ENCODE measurements at regions not wholly inside any gene's neighbourhood (a gene's known extent, or its start where the extent isn't known, plus 50 kb on each side); places are given as distances from the start of the nearest gene placed in this dataset.

DNA sequence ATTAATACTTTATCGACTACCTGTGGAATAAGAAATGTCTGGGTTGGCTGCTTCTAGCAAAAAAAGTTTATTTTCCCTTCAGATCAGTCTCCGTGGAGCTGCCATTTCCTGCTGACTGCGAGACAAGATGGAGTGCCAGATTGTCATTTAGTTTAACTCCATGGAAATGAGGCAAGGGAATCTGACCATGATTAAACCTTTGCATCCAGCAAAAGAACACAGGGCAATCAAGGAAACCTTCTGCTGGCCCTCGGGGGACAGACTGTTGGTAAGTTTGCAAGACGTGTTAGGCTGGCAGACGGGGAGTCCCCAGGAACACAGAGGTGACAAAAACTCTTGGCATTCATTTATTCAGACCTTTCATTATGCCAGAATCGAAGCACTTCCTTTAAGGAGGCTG lies 52.2 kb upstream of the SPACA1 start:
- peak; percentile 8 for DNase-seq

DNA sequence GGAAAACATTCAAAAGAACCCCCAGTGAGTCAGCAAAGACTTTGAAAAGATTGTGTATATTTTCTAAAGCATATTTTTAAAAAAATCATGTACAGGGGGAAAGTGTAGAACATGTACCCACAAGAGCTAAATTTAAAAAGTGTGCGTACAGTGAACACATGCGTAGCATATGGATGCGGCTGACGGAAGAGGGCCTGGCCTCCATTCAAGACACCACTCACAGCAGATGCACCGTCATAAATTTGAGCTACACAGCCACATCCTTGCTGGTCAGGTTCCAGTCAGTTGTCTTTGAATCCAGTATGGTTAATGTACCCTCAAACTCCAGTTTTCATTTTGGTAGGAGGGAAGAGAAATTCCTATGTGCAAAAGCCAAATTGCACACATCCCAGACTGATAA lies 54.3 kb upstream of the SPACA1 start:
- DNase-seq: peak; percentile 22

DNA sequence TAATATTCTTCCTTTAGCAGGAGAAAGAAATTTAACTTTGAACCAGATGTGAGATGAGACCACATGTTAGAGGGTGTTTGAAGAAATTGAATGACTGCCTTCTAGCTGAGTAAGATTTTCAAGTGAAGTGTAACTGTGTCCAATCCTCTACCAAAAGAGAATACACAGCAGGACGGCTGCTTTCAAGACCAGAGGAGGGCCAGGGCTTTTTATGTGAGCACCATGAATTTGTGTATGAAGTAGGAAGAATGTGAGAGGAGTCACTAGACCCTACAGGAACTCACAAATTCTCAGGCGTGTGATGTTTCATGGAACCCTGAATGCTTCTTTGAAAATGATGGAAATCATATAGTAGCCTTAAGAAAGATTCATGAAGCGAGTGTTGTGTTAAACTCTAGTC lies 56.8 kb upstream of the SPACA1 start:
- no peak for DNase-seq

GRCh38 chr6:87982134-87982533 lies 65.5 kb upstream of the SPACA1 start:
- no peak for DNase-seq

GRCh38 chr6:87979737-87980136 lies 67.9 kb upstream of the SPACA1 start:
- no peak for DNase-seq

GRCh38 chr6:87976616-87977015 lies 71.0 kb upstream of the SPACA1 start:
- DNase-seq: no peak

GRCh38 chr6:87975561-87975960 lies 72.1 kb upstream of the SPACA1 start:
- no peak for DNase-seq

GRCh38 chr6:87972279-87972678 lies 75.4 kb upstream of the SPACA1 start:
- DNase-seq: no peak

DNA sequence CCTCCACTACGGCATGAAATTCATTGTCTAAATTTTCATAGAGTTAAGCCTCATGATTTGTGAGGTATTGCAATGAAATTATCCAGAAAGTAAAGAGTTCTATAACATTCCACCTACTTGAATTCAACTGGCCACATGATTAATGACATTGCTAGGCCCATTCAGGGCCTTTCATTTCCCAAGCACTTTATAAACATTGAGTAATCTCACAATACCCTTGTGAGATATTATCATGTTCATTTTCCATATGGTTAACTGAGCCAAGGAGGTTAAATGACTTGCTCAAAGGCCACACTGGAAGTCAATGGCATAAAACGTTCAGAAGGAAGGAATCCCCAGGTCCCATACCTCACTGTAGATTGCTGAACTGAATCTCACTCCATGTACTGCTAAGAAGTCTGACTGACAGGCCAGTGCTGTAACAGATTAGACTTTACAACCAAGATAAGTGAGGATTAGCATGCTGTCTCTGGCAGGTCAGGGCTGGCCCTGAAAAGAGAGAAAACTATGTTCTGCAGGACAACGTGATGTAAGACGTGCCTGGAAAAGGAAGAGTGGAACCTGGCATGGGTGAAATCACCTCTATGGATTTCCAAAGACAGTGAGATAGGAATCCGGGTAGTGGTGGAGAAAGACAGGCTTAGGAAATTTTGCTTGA lies 75.9 kb upstream of the SPACA1 start:
- DNase-seq: no peak

GRCh38 chr6:87968435-87969278 lies 79.0 kb upstream of the SPACA1 start:
- DNase-seq: no peak

DNA sequence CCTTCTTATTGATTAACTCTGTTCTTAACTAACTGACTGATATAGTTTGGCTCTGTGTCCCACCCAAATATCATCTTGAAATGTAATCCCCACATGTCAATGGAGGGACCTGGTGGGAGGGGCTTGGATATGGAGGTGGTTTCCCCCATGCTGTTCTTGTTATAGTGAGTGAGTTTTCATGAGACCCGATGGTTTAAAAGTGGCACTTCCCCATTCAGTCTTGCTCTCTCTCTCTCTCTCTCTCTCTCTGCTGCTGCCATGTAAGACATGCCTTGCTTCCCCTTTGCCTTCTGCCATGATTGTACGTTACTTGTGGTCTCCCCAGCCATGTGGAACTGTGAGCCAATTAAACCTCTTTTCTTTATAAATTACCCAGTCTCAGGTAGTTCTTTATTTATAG lies 81.8 kb upstream of the SPACA1 start:
- no peak for DNase-seq

DNA sequence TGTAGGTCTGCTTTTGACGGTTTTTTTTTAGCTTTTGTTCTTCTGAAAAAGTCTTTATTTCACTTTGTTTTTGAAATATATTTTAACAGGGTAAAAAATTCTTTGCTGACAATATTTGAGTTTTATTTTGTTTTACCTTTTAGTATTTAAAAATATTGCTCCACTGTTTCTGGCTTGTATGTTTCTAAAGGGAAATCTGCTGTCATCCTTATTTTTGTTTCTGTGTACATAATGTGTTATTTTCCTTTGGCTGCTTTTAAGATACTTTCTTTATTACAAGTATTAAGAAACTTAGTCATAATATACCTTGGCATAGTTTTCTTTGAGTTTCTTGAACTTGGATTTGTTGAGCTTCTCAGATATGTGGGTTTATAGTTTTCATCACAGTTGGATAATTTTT lies 88.6 kb upstream of the SPACA1 start:
- no peak for DNase-seq

- no peak for DNase-seq
These were observed 95.9 kb upstream of the SPACA1 start for GRCh38 chr6:87951751-87952150.

- DNase-seq: no peak
These were observed 97.0 kb upstream of the SPACA1 start for GRCh38 chr6:87950614-87951013.

- no peak for DNase-seq
These were observed 98.4 kb upstream of the SPACA1 start for GRCh38 chr6:87949194-87949593.

GRCh38 chr6:87946669-87947068 lies 101.0 kb upstream of the SPACA1 start:
- DNase-seq: no peak

DNA sequence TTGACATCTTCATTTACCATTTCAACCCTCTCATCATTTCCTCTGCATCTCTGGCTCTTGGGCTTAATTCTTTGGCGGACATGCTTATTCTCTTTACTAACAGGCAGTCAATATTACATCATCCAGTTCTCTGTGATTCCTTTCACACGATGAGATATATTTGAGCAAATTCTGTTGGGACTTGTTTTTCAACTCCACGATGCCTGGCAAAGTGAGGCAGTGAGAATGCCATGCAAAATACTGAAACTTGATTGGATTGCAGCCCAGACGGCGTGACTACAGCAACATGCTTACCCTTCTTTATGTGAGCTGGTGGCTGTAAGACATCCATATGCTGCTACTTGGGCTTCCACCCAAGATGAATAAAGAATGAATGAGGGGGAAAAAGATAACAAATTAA lies 101.7 kb upstream of the SPACA1 start:
- no peak for DNase-seq

DNA sequence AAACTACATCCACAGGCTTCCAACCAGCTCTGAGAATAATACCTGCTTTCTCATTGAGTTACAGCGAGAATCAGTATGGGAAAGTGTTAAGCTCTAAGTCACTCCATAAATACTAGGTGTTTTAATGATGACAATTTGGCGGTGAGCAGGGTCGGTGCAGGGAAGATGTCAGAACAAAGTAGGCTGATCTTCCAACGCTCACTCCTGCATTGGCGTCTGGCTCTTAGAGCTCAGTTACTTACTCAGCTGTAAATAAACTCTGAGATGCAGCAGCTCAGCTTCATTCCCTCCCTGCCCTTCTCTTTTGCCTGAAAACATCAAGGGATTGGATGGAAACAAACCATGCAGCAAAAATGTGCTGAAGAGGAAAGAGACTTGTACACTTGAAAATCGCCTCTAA lies 102.5 kb upstream of the SPACA1 start:
- DNase-seq: no peak

DNA sequence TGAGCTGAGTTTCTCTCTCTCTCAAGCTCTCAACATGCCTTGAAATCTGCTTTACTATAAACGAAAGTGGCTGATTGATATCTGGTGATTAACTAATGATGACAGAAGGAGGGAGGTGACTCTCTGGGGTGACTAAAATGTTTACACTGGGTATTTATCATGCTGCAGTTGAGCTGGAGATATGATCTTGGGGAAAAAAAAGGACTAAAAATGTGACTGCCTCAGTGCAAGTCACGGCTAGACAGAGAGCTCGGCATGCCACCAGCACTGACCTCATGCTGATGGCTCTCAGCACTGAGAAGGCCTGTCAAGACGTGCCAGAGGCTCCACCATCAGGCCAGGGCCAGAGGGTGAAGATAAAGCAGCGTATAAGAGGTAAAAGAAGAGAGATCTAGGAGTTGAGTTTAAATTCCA lies 103.1 kb upstream of the SPACA1 start:
- DNase-seq: peak; percentile 73

DNA sequence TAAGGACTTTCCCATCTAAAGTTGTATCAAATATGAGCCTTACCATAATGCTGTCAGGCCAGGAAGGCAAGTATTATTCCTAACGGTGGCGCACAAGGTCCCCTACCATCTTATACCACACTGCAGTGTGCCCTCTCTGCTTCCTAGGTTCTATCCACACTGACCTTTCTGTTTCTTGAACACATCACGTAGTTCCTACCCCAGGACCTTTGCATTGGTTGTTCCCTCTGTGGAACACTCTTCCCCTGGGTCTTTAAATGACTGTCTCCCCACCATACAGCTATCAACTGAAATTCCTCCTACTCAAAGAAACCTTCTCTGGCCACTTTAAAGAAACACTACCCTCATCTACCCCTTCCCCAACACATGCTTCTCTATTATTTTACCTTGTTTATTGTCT lies 104.5 kb upstream of the SPACA1 start:
- no peak for DNase-seq

GRCh38 chr6:87941556-87942358 lies 105.9 kb upstream of the SPACA1 start:
- no peak for DNase-seq

DNA sequence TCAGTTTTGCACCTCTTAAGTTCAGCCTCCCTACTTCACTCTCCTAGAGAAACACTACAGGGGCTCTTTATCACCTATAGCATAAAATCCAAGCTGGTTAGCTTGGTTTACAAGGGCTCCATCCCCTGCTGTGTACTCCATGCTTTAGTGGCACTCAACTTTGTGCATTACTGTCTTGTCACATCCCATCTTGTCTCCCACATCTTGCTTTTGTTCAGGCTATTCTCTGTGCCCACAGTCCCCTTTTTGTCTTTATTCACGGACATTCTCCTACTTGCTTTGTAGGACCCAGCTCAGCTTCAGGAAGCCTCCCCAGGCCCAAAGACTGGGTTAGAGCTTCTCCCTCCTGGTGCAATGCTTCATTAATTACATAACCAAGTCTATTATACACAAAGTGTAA lies 107.9 kb upstream of the SPACA1 start:
- DNase-seq: no peak

GRCh38 chr6:87938287-87938686 lies 109.4 kb upstream of the SPACA1 start:
- no peak for DNase-seq

DNA sequence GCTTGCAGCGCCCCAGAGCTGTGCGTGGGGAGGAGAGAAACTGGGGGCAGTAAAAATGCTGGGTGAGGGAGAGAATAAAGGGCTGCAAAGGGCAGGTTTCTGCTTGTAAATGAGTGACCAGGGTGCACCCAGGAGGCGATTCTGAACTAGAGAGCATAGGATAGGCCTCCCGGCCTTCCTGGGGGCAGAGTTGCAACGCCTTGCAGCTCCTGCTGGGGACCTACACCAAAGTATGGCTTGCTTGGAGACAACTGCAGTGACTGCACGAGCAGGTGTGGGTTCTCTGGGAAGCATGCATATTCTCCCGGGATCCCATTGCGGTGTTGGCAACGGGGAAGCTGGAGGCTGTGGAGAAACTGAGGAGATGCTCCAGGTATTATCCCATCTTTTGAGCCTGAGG lies 111.6 kb upstream of the SPACA1 start:
- DNase-seq: no peak
